Activated CD8-positive, alpha-beta T cell treated with anti-CD3 and anti-CD28 coated beads for 36 hours (primary cell): ENCODE measurements at regions not wholly inside any gene's neighbourhood (a gene's known extent, or its start where the extent isn't known, plus 50 kb on each side); places are given as distances from the start of the nearest gene placed in this dataset.

ENCODE experiments used
- ATAC-seq: fragments of 200-7000 bp; cut with Tn5 transposase; one replicate; pipeline ENCODE4 v1.10.0; 2021; ENCODE audit warnings: mild to moderate bottlenecking, moderate library complexity
- CTCF ChIA-PET: fragments of 350-600 bp; sonication (Branson Sonifier 250); formaldehyde crosslinking; loops from one replicate; lab custom pipeline; 2021; ENCODE audit warnings: antibody characterized with exemption; lab: Charles Lee
- POLR2A ChIA-PET: fragments of 350-600 bp; sonication (Branson Sonifier 250); formaldehyde crosslinking; loops from one replicate; lab custom pipeline; 2021; ENCODE audit warnings: antibody characterized with exemption; lab: Charles Lee
- DNase-seq: peaks from one replicate; pipeline ENCODE4 v3.0.0-alpha.2; 2020
- H3K27ac Mint-ChIP-seq: one replicate; pipeline ENCODE4 v1.8.0; 2021; ENCODE audit warnings: mild to moderate bottlenecking, mixed read lengths
- H3K27me3 Mint-ChIP-seq: one replicate; pipeline ENCODE4 v1.8.0; 2021; ENCODE audit warnings: mixed read lengths
- H3K36me3 Mint-ChIP-seq: one replicate; pipeline ENCODE4 v1.8.0; 2021; ENCODE audit warnings: low read depth, mixed read lengths
- H3K4me1 Mint-ChIP-seq: one replicate; pipeline ENCODE4 v1.8.0; 2021; ENCODE audit warnings: low read depth, mixed read lengths
- H3K4me3 Mint-ChIP-seq: one replicate; pipeline ENCODE4 v1.8.0; 2021; ENCODE audit warnings: mild to moderate bottlenecking, moderate library complexity, mixed read lengths
- H3K9me3 Mint-ChIP-seq: one replicate; pipeline ENCODE4 v1.8.0; 2021; ENCODE audit warnings: mixed read lengths
- CTCF ChIP-seq: fragments of 200-600 bp; IDR thresholded peaks from one replicate; pipeline ENCODE4 v1.8.0; 2022; ENCODE audit warnings: antibody characterized with exemption, mild to moderate bottlenecking
- intact Hi-C: fragments of 100-400 bp; cut with micrococcal nuclease; formaldehyde crosslinking; loops from one replicate; pipeline ENCODE4 v1.10.0; 2022

- POLR2A ChIA-PET: no interaction called here
- no peak for TF ChIP-seq CTCF
- no peak for DNase-seq
- Mint-ChIP-seq H3K9me3 (no peaks in the 10 kb centered on the region), H3K27me3 (no peaks in the 10 kb centered on the region), H3K36me3 (no peaks in the 10 kb centered on the region), H3K4me1 (peaks cover 22% of the 10 kb centered on the region), H3K27ac (no peak overlapping the region), H3K4me3 (no peak overlapping the region)
- ATAC-seq: no peak
- CTCF ChIA-PET: no interaction called here
- intact Hi-C loops: no loop called here
These were observed 428.1 kb upstream of the NOX3 start for GRCh38 chr6:155883741-155884140.

- TF ChIP-seq CTCF: no peak
- H3K27ac Mint-ChIP-seq: no peak overlapping the region
- no peaks in the 10 kb centered on the region for H3K27me3 Mint-ChIP-seq
- ChIA-PET CTCF (no interaction called here), POLR2A (interaction anchor here (0.5 kb wide), 1 partner anchor 329 kb away, joined by 3 read pairs; no protein-coding TSS in a partner anchor)
- peaks cover 22% of the 10 kb centered on the region for H3K4me1 Mint-ChIP-seq
- intact Hi-C loops: no loop called here
- no peak for DNase-seq
- no peaks in the 10 kb centered on the region for H3K36me3 Mint-ChIP-seq
- no peak for ATAC-seq
- H3K9me3 Mint-ChIP-seq: no peaks in the 10 kb centered on the region
- no peak overlapping the region for H3K4me3 Mint-ChIP-seq
These were observed 427.7 kb upstream of the NOX3 start for GRCh38 chr6:155883334-155883731.

GRCh38 chr6:155882527-155883333 is 427.1 kb upstream of the NOX3 start:
- POLR2A ChIA-PET: interaction anchor here (0.5 to 0.7 kb wide), 2 partner anchors 219 to 330 kb away, joined by 3 read pairs; no protein-coding TSS in a partner anchor
- Mint-ChIP-seq H3K27me3 (no peaks in the 10 kb centered on the region), H3K4me3 (no peak overlapping the region), H3K27ac (no peak overlapping the region), H3K36me3 (no peaks in the 10 kb centered on the region), H3K9me3 (no peaks in the 10 kb centered on the region), H3K4me1 (peaks cover 22% of the 10 kb centered on the region)
- CTCF ChIA-PET: no interaction called here
- intact Hi-C loops: no loop called here
- ATAC-seq (peak; percentile 47), DNase-seq (no peak)
- TF ChIP-seq CTCF: no peak

- Mint-ChIP-seq H3K27me3 (no peaks in the 10 kb centered on the region), H3K27ac (no peak overlapping the region), H3K4me1 (peaks cover 22% of the 10 kb centered on the region), H3K36me3 (no peaks in the 10 kb centered on the region), H3K9me3 (no peaks in the 10 kb centered on the region), H3K4me3 (no peak overlapping the region)
- DNase-seq (no peak), ATAC-seq (peak; percentile 17)
- intact Hi-C loops: no loop called here
- ChIA-PET POLR2A (no interaction called here), CTCF (no interaction called here)
- TF ChIP-seq CTCF: no peak
These were observed 426.3 kb upstream of the NOX3 start for GRCh38 chr6:155881826-155882526.

GRCh38 chr6:155880900-155881299 is 425.3 kb upstream of the NOX3 start:
- TF ChIP-seq CTCF: no peak
- no peaks in the 10 kb centered on the region for H3K9me3 Mint-ChIP-seq
- peaks cover 22% of the 10 kb centered on the region for H3K4me1 Mint-ChIP-seq
- intact Hi-C loops: no loop called here
- POLR2A ChIA-PET: no interaction called here
- H3K36me3 Mint-ChIP-seq: no peaks in the 10 kb centered on the region
- H3K4me3 Mint-ChIP-seq: no peak overlapping the region
- CTCF ChIA-PET: no interaction called here
- no peaks in the 10 kb centered on the region for H3K27me3 Mint-ChIP-seq
- no peak overlapping the region for H3K27ac Mint-ChIP-seq
- no peak for ATAC-seq
- DNase-seq: no peak
